ENCODE measurements at regions not wholly inside any gene's neighbourhood (a gene's known extent, or its start where the extent isn't known, plus 50 kb on each side); places are given as distances from the start of the nearest gene placed in this dataset.

GRCh38 chr9:30673132-30673531 is 1711.3 kb upstream of the ACO1 start:
- Histone ChIP-seq H3K36me3 (ENCODE audit: control insufficient read depth in 2 of 2, extremely low read depth in 1 of 2, insufficient read depth in 2 of 2, low read length in 2 of 2) (no peaks in the 10 kb centered on the region), H3K27ac (ENCODE audit: control insufficient read depth, insufficient read depth, low read length) (no peak overlapping the region), H4K20me1 (ENCODE audit: control insufficient read depth, extremely low read depth, insufficient read depth, low read length) (no peaks in the 10 kb centered on the region), H3K4me3 (ENCODE audit: control insufficient read depth in 2 of 3, extremely low read depth in 1 of 3, insufficient read depth in 2 of 3, low read depth in 1 of 3, low read length in 3 of 3) (no peak overlapping the region), H3K9me3 (ENCODE audit: control insufficient read depth, low read depth, low read length) (no peaks in the 10 kb centered on the region), H3K79me2 (ENCODE audit: control insufficient read depth, insufficient read depth, low read length) (no peaks in the 10 kb centered on the region), H3K9me1 (ENCODE audit: control insufficient read depth, extremely low read depth, insufficient read depth, low read length) (no peaks in the 10 kb centered on the region), H3K9ac (ENCODE audit: control insufficient read depth, extremely low read depth, insufficient read depth, low read length) (no peak overlapping the region), H3K4me2 (ENCODE audit: control insufficient read depth, extremely low read depth, insufficient read depth, low read depth, low read length) (no peak overlapping the region), H2AFZ (ENCODE audit: control insufficient read depth, low read length) (no peak overlapping the region), H3K27me3 (ENCODE audit: control insufficient read depth, extremely low read depth, insufficient read depth, low read length) (no peaks in the 10 kb centered on the region), H3K4me1 (ENCODE audit: control insufficient read depth, extremely low read depth, insufficient read depth, low read length) (no peaks in the 10 kb centered on the region)
- dilution Hi-C loops (cut with MboI; ENCODE audit: extremely low pct_ligation_motif_present, low sequenced_read_pairs), result no loop called here
- FAIRE-seq, result no peak
- TF ChIP-seq EZH2 (IDR thresholded peaks at IDR 0.05; ENCODE audit: low read length) (no peak), CTCF (optimal IDR thresholded peaks at IDR 0.05 in 1 of 3, IDR thresholded peaks at IDR 0.05 in 1 of 3, conservative IDR thresholded peaks at IDR 0.05 in 1 of 3; ENCODE audit: extremely low read depth in 1 of 3, insufficient read depth in 2 of 3, low read length in 3 of 3) (no peak)
- DNase-seq (ENCODE audit: low read depth, low spot score), result no peak

- Histone ChIP-seq H4K20me1 (ENCODE audit: control insufficient read depth, extremely low read depth, insufficient read depth, low read length) (no peaks in the 10 kb centered on the region), H3K27me3 (ENCODE audit: control insufficient read depth, extremely low read depth, insufficient read depth, low read length) (no peaks in the 10 kb centered on the region), H3K4me3 (ENCODE audit: control insufficient read depth in 2 of 3, extremely low read depth in 1 of 3, insufficient read depth in 2 of 3, low read depth in 1 of 3, low read length in 3 of 3) (no peak overlapping the region), H3K9ac (ENCODE audit: control insufficient read depth, extremely low read depth, insufficient read depth, low read length) (no peak overlapping the region), H3K4me2 (ENCODE audit: control insufficient read depth, extremely low read depth, insufficient read depth, low read depth, low read length) (no peak overlapping the region), H3K79me2 (ENCODE audit: control insufficient read depth, insufficient read depth, low read length) (no peaks in the 10 kb centered on the region), H3K9me1 (ENCODE audit: control insufficient read depth, extremely low read depth, insufficient read depth, low read length) (no peaks in the 10 kb centered on the region), H3K36me3 (ENCODE audit: control insufficient read depth in 2 of 2, extremely low read depth in 1 of 2, insufficient read depth in 2 of 2, low read length in 2 of 2) (no peaks in the 10 kb centered on the region), H3K27ac (ENCODE audit: control insufficient read depth, insufficient read depth, low read length) (no peak overlapping the region), H2AFZ (ENCODE audit: control insufficient read depth, low read length) (no peak overlapping the region), H3K9me3 (ENCODE audit: control insufficient read depth, low read depth, low read length) (no peaks in the 10 kb centered on the region), H3K4me1 (ENCODE audit: control insufficient read depth, extremely low read depth, insufficient read depth, low read length) (no peaks in the 10 kb centered on the region)
- DNase-seq (ENCODE audit: low read depth, low spot score) (no peak), FAIRE-seq (no peak)
- TF ChIP-seq CTCF (optimal IDR thresholded peaks at IDR 0.05 in 1 of 3, IDR thresholded peaks at IDR 0.05 in 1 of 3, conservative IDR thresholded peaks at IDR 0.05 in 1 of 3; ENCODE audit: extremely low read depth in 1 of 3, insufficient read depth in 2 of 3, low read length in 3 of 3) (no peak), EZH2 (IDR thresholded peaks at IDR 0.05; ENCODE audit: low read length) (no peak)
- dilution Hi-C loops (cut with MboI; ENCODE audit: extremely low pct_ligation_motif_present, low sequenced_read_pairs), result no loop called here
These were observed 1707.8 kb upstream of the ACO1 start for GRCh38 chr9:30676651-30677050.

Data from keratinocyte (primary cell).